PC-9 (cell line): ENCODE measurements at regions not wholly inside any gene's neighbourhood (a gene's known extent, or its start where the extent isn't known, plus 50 kb on each side); places are given as distances from the start of the nearest gene placed in this dataset.

Source experiments
- BruUV-seq: library from RNA; stranded (reverse); fragments of 400-500 nt; replicated peaks from 2 replicates; lab custom pipeline; 2021; lab: Mats Ljungman, UMichigan
- CTCF ChIA-PET: fragments of 300-600 bp; sonication (Branson Sonifier 250); formaldehyde crosslinking; loops from one replicate; lab custom pipeline; 2022; ENCODE audit warnings: antibody characterized with exemption; lab: Charles Lee
- POLR2A ChIA-PET: fragments of 300-600 bp; sonication (Branson Sonifier 250); formaldehyde crosslinking; loops from one replicate; lab custom pipeline; 2022; ENCODE audit warnings: antibody characterized with exemption; ENCODE audit not compliant: unreplicated experiment; lab: Charles Lee
- DNase-seq, 2 experiments: peaks; one replicate each; pipeline versions ENCODE4 v3.0.0 to v3.0.0-alpha.2; 2015 to 2022; ENCODE audit warnings: mixed read lengths in 1 of 2
- H2AFZ ChIP-seq: fragments of 200-600 bp; sonication (generic); 2 replicates; pipeline ENCODE4 v1.8.1; 2017; ENCODE audit warnings: antibody characterized with exemption
- H3F3A ChIP-seq: fragments of 200-600 bp; sonication (generic); 2 replicates; pipeline ENCODE4 v1.8.1; 2017; ENCODE audit warnings: antibody characterized with exemption, mild to moderate bottlenecking, low read depth; ENCODE audit not compliant: insufficient read depth
- H3K27ac ChIP-seq: fragments of 200-600 bp; sonication (generic); 2 replicates; pipeline ENCODE4 v1.6.1; 2016; ENCODE audit warnings: mixed run types
- H3K27me3 ChIP-seq: fragments of 200-600 bp; sonication (generic); 2 replicates; pipeline ENCODE4 v1.6.1; 2016; ENCODE audit warnings: low read depth, mixed run types; ENCODE audit not compliant: insufficient read depth
- H3K36me3 ChIP-seq: fragments of 200-600 bp; sonication (generic); 2 replicates; pipeline ENCODE4 v1.6.1; 2016; ENCODE audit warnings: low read depth, mixed run types
- H3K4me1 ChIP-seq: fragments of 200-600 bp; sonication (generic); replicated peaks from 2 replicates; pipeline ENCODE4 v1.6.1; 2016; ENCODE audit warnings: mixed run types; ENCODE audit not compliant: insufficient read depth
- H3K4me2 ChIP-seq: fragments of 200-600 bp; sonication (generic); 2 replicates; pipeline ENCODE4 v1.6.1; 2017; ENCODE audit warnings: mixed run types
- H3K4me3 ChIP-seq: fragments of 200-600 bp; sonication (generic); 2 replicates; pipeline ENCODE4 v1.6.1; 2016; ENCODE audit warnings: mixed run types
- H3K79me2 ChIP-seq: fragments of 200-600 bp; sonication (generic); 2 replicates; pipeline ENCODE4 v1.6.1; 2017; ENCODE audit warnings: low read depth, mixed run types
- H3K9me2 ChIP-seq: fragments of 200-600 bp; sonication (generic); 2 replicates; pipeline ENCODE4 v1.8.1; 2017; ENCODE audit warnings: mild to moderate bottlenecking; ENCODE audit not compliant: insufficient read depth
- H3K9me3 ChIP-seq: fragments of 200-600 bp; sonication (generic); 2 replicates; pipeline ENCODE4 v1.8.1; 2016; ENCODE audit warnings: low read depth; ENCODE audit not compliant: insufficient read depth
- H4K20me1 ChIP-seq: fragments of 200-600 bp; sonication (generic); 2 replicates; pipeline ENCODE4 v1.8.1; 2017; ENCODE audit not compliant: insufficient read depth
- CTCF ChIP-seq: fragments of 200-600 bp; sonication (generic); conservative IDR thresholded peaks from 2 replicates; pipeline ENCODE4 v1.6.1; 2017; ENCODE audit warnings: mixed run types, antibody characterized with exemption, mild to moderate bottlenecking, moderate library complexity
- EZH2 ChIP-seq: fragments of 200-600 bp; sonication (generic); IDR thresholded peaks from 2 replicates; pipeline ENCODE4 v1.8.0; 2017; ENCODE audit warnings: antibody characterized with exemption, low read depth
- intact Hi-C: fragments of 100-400 bp; cut with micrococcal nuclease; formaldehyde crosslinking; loops from one replicate; pipeline ENCODE4 v1.10.0; 2022; ENCODE audit not compliant: unreplicated experiment

- H3K4me3 ChIP-seq, result no peak overlapping the region
- H3K27me3 ChIP-seq, result no peaks in the 10 kb centered on the region
- H3K4me1 ChIP-seq, result no peaks in the 10 kb centered on the region
- no peaks in the 10 kb centered on the region for H3K36me3 ChIP-seq
- no peak overlapping the region for H3K4me2 ChIP-seq
- no peak for DNase-seq
- no TSS peak for BruUV-seq
- H3K9me3 ChIP-seq, result no peaks in the 10 kb centered on the region
- no peak overlapping the region for H2AFZ ChIP-seq
- POLR2A ChIA-PET, result no interaction called here
- CTCF ChIA-PET, result no interaction called here
- H3F3A ChIP-seq, result no peaks in the 10 kb centered on the region
- no peaks in the 10 kb centered on the region for H3K79me2 ChIP-seq
- intact Hi-C loops, result no loop called here
- no peak overlapping the region for H3K27ac ChIP-seq
- no peaks in the 10 kb centered on the region for H4K20me1 ChIP-seq
- no peaks in the 10 kb centered on the region for H3K9me2 ChIP-seq
- no peak for TF ChIP-seq CTCF
- no peak for TF ChIP-seq EZH2
These were observed 869.6 kb downstream of the MAT2B start for GRCh38 chr5:164375051-164375450.

- H3K9me3 ChIP-seq, result no peaks in the 10 kb centered on the region
- no peak for DNase-seq
- no peak for TF ChIP-seq EZH2
- no peak for TF ChIP-seq CTCF
- no TSS peak for BruUV-seq
- H3K27ac ChIP-seq, result no peak overlapping the region
- ChIA-PET POLR2A (no interaction called here), CTCF (no interaction called here)
- H4K20me1 ChIP-seq, result no peaks in the 10 kb centered on the region
- no peak overlapping the region for H3K4me3 ChIP-seq
- no peak overlapping the region for H2AFZ ChIP-seq
- no peaks in the 10 kb centered on the region for H3K4me1 ChIP-seq
- H3K36me3 ChIP-seq, result no peaks in the 10 kb centered on the region
- H3K9me2 ChIP-seq, result no peaks in the 10 kb centered on the region
- H3K4me2 ChIP-seq, result no peak overlapping the region
- no peaks in the 10 kb centered on the region for H3F3A ChIP-seq
- no peaks in the 10 kb centered on the region for H3K79me2 ChIP-seq
- intact Hi-C loops, result no loop called here
- no peaks in the 10 kb centered on the region for H3K27me3 ChIP-seq
These were observed 871.4 kb downstream of the MAT2B start for GRCh38 chr5:164376843-164377242.

- no peak overlapping the region for H3K27ac ChIP-seq
- intact Hi-C loops, result no loop called here
- no peaks in the 10 kb centered on the region for H3K79me2 ChIP-seq
- BruUV-seq, result no TSS peak
- H3K4me2 ChIP-seq, result no peak overlapping the region
- TF ChIP-seq EZH2, result no peak
- TF ChIP-seq CTCF, result no peak
- no peak overlapping the region for H2AFZ ChIP-seq
- no peaks in the 10 kb centered on the region for H3K27me3 ChIP-seq
- H3K36me3 ChIP-seq, result no peaks in the 10 kb centered on the region
- H3K9me2 ChIP-seq, result no peaks in the 10 kb centered on the region
- H3K9me3 ChIP-seq, result no peaks in the 10 kb centered on the region
- no peaks in the 10 kb centered on the region for H3F3A ChIP-seq
- no peaks in the 10 kb centered on the region for H4K20me1 ChIP-seq
- ChIA-PET POLR2A (no interaction called here), CTCF (no interaction called here)
- H3K4me1 ChIP-seq, result no peaks in the 10 kb centered on the region
- H3K4me3 ChIP-seq, result no peak overlapping the region
- no peak for DNase-seq
These were observed 872.3 kb downstream of the MAT2B start for GRCh38 chr5:164377746-164378145.
